Pancreas (tissue), 10 donors: ENCODE measurements at regions not wholly inside any gene's neighbourhood (a gene's known extent, or its start where the extent isn't known, plus 50 kb on each side); places are given as distances from the start of the nearest gene placed in this dataset.

ENCODE experiments used
- ATAC-seq, 4 donors: fragments of 200-7000 bp; cut with Tn5 transposase; one replicate each; pipeline versions ENCODE4 v1.8.0 to v1.9.1; 2020; ENCODE audit warnings: mild to moderate bottlenecking in 4 of 4, moderate library complexity in 4 of 4
- DNase-seq, 6 donors: peaks; one replicate each; pipeline ENCODE4 v3.0.0-alpha.2; 2020
- FAIRE-seq: peaks from 2 replicates; lab custom pipeline; 2012; peaks lifted over from hg19 to GRCh38; lab: Jason Lieb, UNC
- H3K27ac ChIP-seq, 4 donors: fragments of 200-600 bp; sonication (generic); 1 replicate in 3 of 4; 2 replicates in 1 of 4; pipeline versions ENCODE4 v1.5.0 to v1.8.0; 2020
- H3K27me3 ChIP-seq, 4 donors: fragments of 200-600 bp; one replicate each; pipeline ENCODE4 v1.8.0; 2021
- H3K36me3 ChIP-seq, 3 donors: fragments of 200-600 bp; sonication (generic) in 1 of 3; one replicate each; pipeline versions ENCODE4 v1.5.0 to v1.8.0; 2020 to 2021
- H3K4me1 ChIP-seq, 3 donors: fragments of 200-600 bp; one replicate each; pipeline ENCODE4 v1.8.0; 2021
- H3K4me3 ChIP-seq, 4 donors: fragments of 200-600 bp; sonication (generic) in 2 of 4; one replicate each; pipeline versions ENCODE4 v1.5.0 to v1.8.0; 2020 to 2021
- H3K9me3 ChIP-seq, 4 donors: fragments of 200-600 bp; one replicate each; pipeline ENCODE4 v1.8.0; 2021
- CTCF ChIP-seq, 4 donors: fragments of 200-600 bp; sonication (generic) in 3 of 4; IDR thresholded peaks; one replicate each; pipeline versions ENCODE4 v1.5.0 to v1.8.0; 2021; ENCODE audit warnings: antibody characterized with exemption in 4 of 4
- WGBS, 2 donors: extraction: QIAGEN DNeasy Blood & Tissue Kit; methylation state at CpG; one replicate each; pipeline ENCODE4 v1.1.7; 2013; 5-methylcytosine and 5-hydroxymethylcytosine counted together
- intact Hi-C, 3 donors: fragments of 100-400 bp; cut with DNase I; formaldehyde crosslinking; loops; one replicate each; pipeline versions ENCODE4 v1.11.1 to v1.14.2; 2022
- donor health status: healthy with polysubstance abuse.
- donor health status: DM: no; HTN: no; CAD: no; lungs with moderate emphysema.
- donor health status: DM: no; HTN: no; CAD: no.
- donor health status: control.
- donor health status: control.
- donor health status: Bipolar disorder and iron deficiency.
- donor health status: DM: yes; HTN: yes; CAD: no.
- donor health status: DM: no; HTN: no; CAD: no.
- donor health status: DM: no; HTN: no; CAD: no.
- donor health status: DM: yes; HTN: yes; CAD: no.

GRCh38 chr3:5301651-5302297 is 114.3 kb downstream of the EDEM1 start:
- Histone ChIP-seq H3K9me3 (no peaks in the 10 kb centered on the region), H3K27ac (no peak overlapping the region), H3K36me3 (no peaks in the 10 kb centered on the region), H3K4me1 (no peaks in the 10 kb centered on the region), H3K4me3 (no peak overlapping the region), H3K27me3 (no peaks in the 10 kb centered on the region)
- intact Hi-C loops: no loop called here
- DNase-seq (no peak), FAIRE-seq (no peak), ATAC-seq (no peak)
- no peak for TF ChIP-seq CTCF (IDR thresholded peaks at IDR 0.05)
- WGBS, 2 donors: 59 to 63% methylated on average over 7 of the region's 7 CpGs

- TF ChIP-seq CTCF (IDR thresholded peaks at IDR 0.05): no peak
- H3K9me3 ChIP-seq: no peaks in the 10 kb centered on the region
- no peak overlapping the region for H3K27ac ChIP-seq
- no peaks in the 10 kb centered on the region for H3K36me3 ChIP-seq
- no peak overlapping the region for H3K4me3 ChIP-seq
- ATAC-seq (no peak), FAIRE-seq (no peak), DNase-seq (no peak)
- no peaks in the 10 kb centered on the region for H3K4me1 ChIP-seq
- WGBS, 2 donors: 58 to 60% methylated on average over 3 of the region's 3 CpGs
- intact Hi-C loops: no loop called here
- no peaks in the 10 kb centered on the region for H3K27me3 ChIP-seq
Measured at GRCh38 chr3:5302661-5303060, 115.2 kb downstream of the EDEM1 start.

- Histone ChIP-seq H3K4me1 (no peaks in the 10 kb centered on the region), H3K9me3 (no peaks in the 10 kb centered on the region), H3K27ac (no peak overlapping the region), H3K4me3 (no peak overlapping the region), H3K27me3 (no peaks in the 10 kb centered on the region), H3K36me3 (no peaks in the 10 kb centered on the region)
- 74 to 83% methylated on average over 1 of the region's 1 CpG for WGBS, 2 donors
- FAIRE-seq (no peak), ATAC-seq (no peak), DNase-seq (no peak)
- TF ChIP-seq CTCF (IDR thresholded peaks at IDR 0.05): no peak
- intact Hi-C loops: no loop called here
Measured at GRCh38 chr3:5304188-5304587, 116.7 kb downstream of the EDEM1 start.

GRCh38 chr3:5304789-5305683 is 117.5 kb downstream of the EDEM1 start:
- Histone ChIP-seq H3K27me3 (no peaks in the 10 kb centered on the region), H3K9me3 (no peaks in the 10 kb centered on the region), H3K4me1 (no peaks in the 10 kb centered on the region), H3K36me3 (no peaks in the 10 kb centered on the region), H3K27ac (no peak overlapping the region), H3K4me3 (no peak overlapping the region)
- intact Hi-C loops: no loop called here
- TF ChIP-seq CTCF (IDR thresholded peaks at IDR 0.05): peak in 3 of 4 donors; percentile 55 to 64 (median 62)
- peak in 3 of 6 donors; percentile 28 to 62 (median 28) for DNase-seq
- peak; percentile 74 to 95 (median 93) for ATAC-seq
- 18 to 21% methylated on average over 13 of the region's 13 CpGs for WGBS, 2 donors
- FAIRE-seq: no peak

GRCh38 chr3:5305684-5305989 is 118.1 kb downstream of the EDEM1 start:
- intact Hi-C loops: no loop called here
- FAIRE-seq (no peak), ATAC-seq (peak in 1 of 4 donors; percentile 35), DNase-seq (no peak)
- H3K36me3 ChIP-seq: no peaks in the 10 kb centered on the region
- no peaks in the 10 kb centered on the region for H3K9me3 ChIP-seq
- no peak overlapping the region for H3K27ac ChIP-seq
- no peaks in the 10 kb centered on the region for H3K4me1 ChIP-seq
- H3K4me3 ChIP-seq: no peak overlapping the region
- no peaks in the 10 kb centered on the region for H3K27me3 ChIP-seq
- TF ChIP-seq CTCF (IDR thresholded peaks at IDR 0.05): no peak
- 82 to 85% methylated on average over 3 of the region's 3 CpGs for WGBS, 2 donors
